ENCODE measurements at regions not wholly inside any gene's neighbourhood (a gene's known extent, or its start where the extent isn't known, plus 50 kb on each side); places are given as distances from the start of the nearest gene placed in this dataset.

- TF ChIP-seq ZNF384 (IDR thresholded peaks at IDR 0.05) (no peak), SUZ12 (IDR thresholded peaks at IDR 0.05) (no peak), ARNT (IDR thresholded peaks at IDR 0.05) (no peak), FOXM1 (IDR thresholded peaks at IDR 0.05; ENCODE audit: borderline replicate concordance) (no peak), HDGF (IDR thresholded peaks at IDR 0.05; ENCODE audit: borderline replicate concordance) (no peak), TARDBP (IDR thresholded peaks at IDR 0.05) (no peak), CTBP1 (IDR thresholded peaks at IDR 0.05; ENCODE audit: borderline replicate concordance) (no peak), L3MBTL2 (conservative IDR thresholded peaks at IDR 0.05) (no peak), BHLHE40 (IDR thresholded peaks at IDR 0.05; ENCODE audit: borderline replicate concordance) (no peak), SP1 (IDR thresholded peaks at IDR 0.05) (no peak), FOXA1 (IDR thresholded peaks at IDR 0.05) (no peak), ELF4 (IDR thresholded peaks at IDR 0.05) (no peak), FOXK2 (IDR thresholded peaks at IDR 0.05) (no peak), NFRKB (IDR thresholded peaks at IDR 0.05) (no peak), LEF1 (IDR thresholded peaks at IDR 0.05; ENCODE audit: borderline replicate concordance) (no peak)
- TF ChIP-seq, protein P1, sequence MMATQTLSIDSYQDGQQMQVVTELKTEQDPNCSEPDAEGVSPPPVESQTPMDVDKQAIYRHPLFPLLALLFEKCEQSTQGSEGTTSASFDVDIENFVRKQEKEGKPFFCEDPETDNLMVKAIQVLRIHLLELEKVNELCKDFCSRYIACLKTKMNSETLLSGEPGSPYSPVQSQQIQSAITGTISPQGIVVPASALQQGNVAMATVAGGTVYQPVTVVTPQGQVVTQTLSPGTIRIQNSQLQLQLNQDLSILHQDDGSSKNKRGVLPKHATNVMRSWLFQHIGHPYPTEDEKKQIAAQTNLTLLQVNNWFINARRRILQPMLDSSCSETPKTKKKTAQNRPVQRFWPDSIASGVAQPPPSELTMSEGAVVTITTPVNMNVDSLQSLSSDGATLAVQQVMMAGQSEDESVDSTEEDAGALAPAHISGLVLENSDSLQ (IDR thresholded peaks at IDR 0.05): no peak
- ChIA-PET CTCF (interaction anchor here (1.3 kb wide), 1 partner anchor 16 kb away, joined by 4 read pairs; no protein-coding TSS in a partner anchor), POLR2A (no interaction called here)
- no peak for DNase-seq (ENCODE audit: extremely low spot score)
Observed at GRCh38 chr6:103139377-103139776, 1720.3 kb downstream of the HACE1 start.

DNA sequence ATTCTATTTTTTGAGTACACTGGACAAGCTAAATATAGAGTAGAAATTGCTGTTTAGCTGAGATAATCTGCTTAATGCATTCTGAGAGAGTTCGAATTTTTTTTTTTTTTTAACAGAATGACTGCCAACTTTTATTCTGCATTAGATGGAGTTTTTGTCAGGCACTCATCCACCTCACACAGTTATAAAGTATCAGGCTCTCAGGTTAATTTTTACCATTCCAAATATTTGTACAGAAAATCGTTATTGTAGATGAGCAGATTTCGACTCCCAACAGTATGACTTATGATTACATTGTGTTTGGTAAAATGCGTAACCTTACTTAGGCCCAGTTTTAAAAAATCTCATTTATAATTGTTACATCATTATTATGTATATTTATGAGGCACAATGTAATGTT, 1731.0 kb downstream of the GRIK2 start:
- CTCF ChIA-PET: interaction anchor here (0.7 to 1.6 kb wide), 2 partner anchors 15 to 269 kb away, joined by 4 to 13 read pairs; no protein-coding TSS in a partner anchor
- no peak for DNase-seq (ENCODE audit: extremely low spot score)
- POLR2A ChIA-PET: no interaction called here
- TF ChIP-seq, protein P1 (IDR thresholded peaks at IDR 0.05): no peak
- no peak for TF ChIP-seq FOXM1 (IDR thresholded peaks at IDR 0.05; ENCODE audit: borderline replicate concordance)
- no peak for TF ChIP-seq TARDBP (IDR thresholded peaks at IDR 0.05)
- TF ChIP-seq ELF4 (IDR thresholded peaks at IDR 0.05): no peak
- no peak for TF ChIP-seq LEF1 (IDR thresholded peaks at IDR 0.05; ENCODE audit: borderline replicate concordance)
- TF ChIP-seq SUZ12 (IDR thresholded peaks at IDR 0.05): no peak
- no peak for TF ChIP-seq L3MBTL2 (conservative IDR thresholded peaks at IDR 0.05)
- no peak for TF ChIP-seq FOXK2 (IDR thresholded peaks at IDR 0.05)
- TF ChIP-seq NFRKB (IDR thresholded peaks at IDR 0.05): no peak
- no peak for TF ChIP-seq ARNT (IDR thresholded peaks at IDR 0.05)
- no peak for TF ChIP-seq SP1 (IDR thresholded peaks at IDR 0.05)
- TF ChIP-seq FOXA1 (IDR thresholded peaks at IDR 0.05): no peak
- no peak for TF ChIP-seq HDGF (IDR thresholded peaks at IDR 0.05; ENCODE audit: borderline replicate concordance)
- TF ChIP-seq CTBP1 (IDR thresholded peaks at IDR 0.05; ENCODE audit: borderline replicate concordance): no peak

DNA sequence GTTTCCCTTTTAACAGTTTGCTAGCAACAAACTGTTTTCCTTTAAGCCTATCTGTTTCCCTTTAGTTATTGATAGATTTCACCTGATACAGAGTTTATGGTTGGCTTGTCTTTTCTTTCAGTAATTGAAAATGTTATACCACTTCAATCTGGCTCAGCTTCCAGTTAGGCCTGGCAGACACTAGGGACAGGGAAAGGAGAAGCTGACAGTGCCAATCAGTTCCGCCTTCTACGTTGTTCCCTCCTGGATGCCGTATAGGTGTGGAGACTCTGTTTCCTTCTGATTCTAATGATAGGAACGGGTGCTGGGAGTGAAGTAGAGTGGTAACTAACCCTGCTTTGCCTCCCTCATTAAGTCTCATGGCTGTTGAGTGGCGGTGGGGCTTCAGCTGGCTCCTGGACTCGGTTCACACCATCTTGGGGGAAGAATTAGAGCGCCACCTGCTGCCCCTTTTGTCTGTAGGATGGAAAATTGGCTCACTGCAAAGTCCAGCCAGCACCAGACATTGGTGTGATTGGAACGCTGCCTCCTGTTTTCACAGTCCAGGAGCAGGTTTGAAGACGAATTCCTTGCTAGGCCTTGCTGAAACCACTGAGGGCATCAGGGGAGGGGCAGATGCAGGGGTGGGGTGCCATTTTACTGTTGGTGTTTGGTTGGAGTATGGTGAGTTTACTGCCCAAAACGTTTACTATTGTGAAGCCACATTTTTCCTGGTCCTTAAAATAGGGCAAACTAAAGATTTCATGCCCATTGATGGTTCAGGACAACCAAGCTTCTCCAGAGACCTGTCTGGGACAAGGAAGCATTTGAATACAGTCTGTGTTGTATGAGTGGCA, 1729.5 kb downstream of the GRIK2 start:
- TF ChIP-seq, protein P1 (IDR thresholded peaks at IDR 0.05): 0 out of 2 replicates have a peak, but pooled peaks have one; percentile 28
- no peak for TF ChIP-seq BHLHE40 (IDR thresholded peaks at IDR 0.05; ENCODE audit: borderline replicate concordance)
- ChIA-PET CTCF (interaction anchor here (0.7 to 1.6 kb wide), 5 partner anchors 17 to 479 kb away, joined by 3 to 7 read pairs (median 4); no protein-coding TSS in a partner anchor), POLR2A (no interaction called here)
- DNase-seq (ENCODE audit: extremely low spot score): peak; percentile 67

- DNase-seq (ENCODE audit: extremely low spot score): no peak
- CTCF ChIA-PET: no interaction called here
- POLR2A ChIA-PET: no interaction called here
- TF ChIP-seq ELF4 (IDR thresholded peaks at IDR 0.05) (no peak), NFRKB (IDR thresholded peaks at IDR 0.05) (no peak), FOXK2 (IDR thresholded peaks at IDR 0.05) (no peak), CTBP1 (IDR thresholded peaks at IDR 0.05; ENCODE audit: borderline replicate concordance) (no peak), BHLHE40 (IDR thresholded peaks at IDR 0.05; ENCODE audit: borderline replicate concordance) (no peak), HDGF (IDR thresholded peaks at IDR 0.05; ENCODE audit: borderline replicate concordance) (no peak), SUZ12 (IDR thresholded peaks at IDR 0.05) (no peak), ARNT (IDR thresholded peaks at IDR 0.05) (no peak), LEF1 (IDR thresholded peaks at IDR 0.05; ENCODE audit: borderline replicate concordance) (no peak), TARDBP (IDR thresholded peaks at IDR 0.05) (no peak), FOXA1 (IDR thresholded peaks at IDR 0.05) (no peak), L3MBTL2 (conservative IDR thresholded peaks at IDR 0.05) (no peak), FOXM1 (IDR thresholded peaks at IDR 0.05; ENCODE audit: borderline replicate concordance) (no peak), ZNF384 (IDR thresholded peaks at IDR 0.05) (no peak), SP1 (IDR thresholded peaks at IDR 0.05) (no peak)
- TF ChIP-seq, protein P1 (IDR thresholded peaks at IDR 0.05): no peak
Observed at GRCh38 chr6:103119056-103119455, 1725.5 kb downstream of the GRIK2 start.

DNA sequence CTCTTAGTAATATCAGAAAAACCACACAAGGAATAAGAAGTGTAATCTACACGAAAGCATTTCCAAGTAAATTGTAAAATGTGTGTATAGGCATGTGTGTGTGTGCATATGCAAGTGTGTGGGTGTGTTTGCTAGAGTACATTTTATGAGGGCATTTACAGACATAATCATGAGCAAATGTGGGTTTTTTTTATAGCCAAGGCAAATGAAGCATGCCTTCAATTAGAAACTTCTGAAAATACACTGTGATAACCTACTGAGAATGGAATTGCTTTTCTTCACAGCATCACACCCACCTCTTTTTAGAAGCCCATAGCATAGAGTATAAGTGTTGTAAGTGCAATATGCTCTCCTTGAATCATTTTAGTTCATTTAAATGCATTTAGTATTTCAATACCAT, 1721.1 kb downstream of the GRIK2 start:
- ChIA-PET POLR2A (no interaction called here), CTCF (no interaction called here)
- TF ChIP-seq, protein P1 (IDR thresholded peaks at IDR 0.05): no peak
- no peak for TF ChIP-seq CTBP1 (IDR thresholded peaks at IDR 0.05; ENCODE audit: borderline replicate concordance)
- no peak for TF ChIP-seq NFRKB (IDR thresholded peaks at IDR 0.05)
- no peak for TF ChIP-seq SUZ12 (IDR thresholded peaks at IDR 0.05)
- TF ChIP-seq TARDBP (IDR thresholded peaks at IDR 0.05): no peak
- no peak for TF ChIP-seq FOXK2 (IDR thresholded peaks at IDR 0.05)
- no peak for DNase-seq (ENCODE audit: extremely low spot score)
